ENCODE measurements at regions not wholly inside any gene's neighbourhood (a gene's known extent, or its start where the extent isn't known, plus 50 kb on each side); places are given as distances from the start of the nearest gene placed in this dataset.

GRCh38 chr17:34712481-34713195, 133.3 kb downstream of the TMEM132E start:
- Histone ChIP-seq H3K27ac (ENCODE audit: low read depth, low read length) (no peak overlapping the region), H3K4me1 (ENCODE audit: control insufficient read depth, insufficient read depth, low read length, unreplicated experiment) (no peaks in the 10 kb centered on the region), H3K4me3 (ENCODE audit: low read depth, low read length) (no peak overlapping the region), H2AFZ (ENCODE audit: low read length, unreplicated experiment) (no peak overlapping the region), H3K36me3 (ENCODE audit: insufficient read depth, low read length) (no peaks in the 10 kb centered on the region), H3K79me2 (ENCODE audit: control insufficient read depth, insufficient read depth, low read length, unreplicated experiment) (no peaks in the 10 kb centered on the region), H3K27me3 (ENCODE audit: insufficient read depth, low read length) (peaks cover 16% of the 10 kb centered on the region)

- Histone ChIP-seq H3K27me3 (ENCODE audit: insufficient read depth, low read length) (peaks cover 16% of the 10 kb centered on the region), H3K27ac (ENCODE audit: low read depth, low read length) (no peak overlapping the region), H3K4me3 (ENCODE audit: low read depth, low read length) (no peak overlapping the region), H3K79me2 (ENCODE audit: control insufficient read depth, insufficient read depth, low read length, unreplicated experiment) (no peaks in the 10 kb centered on the region), H2AFZ (ENCODE audit: low read length, unreplicated experiment) (no peak overlapping the region), H3K4me1 (ENCODE audit: control insufficient read depth, insufficient read depth, low read length, unreplicated experiment) (no peaks in the 10 kb centered on the region), H3K36me3 (ENCODE audit: insufficient read depth, low read length) (no peaks in the 10 kb centered on the region)
Measured at GRCh38 chr17:34711646-34712045, 132.3 kb downstream of the TMEM132E start.

- Histone ChIP-seq H3K27ac (ENCODE audit: low read depth, low read length) (no peak overlapping the region), H3K36me3 (ENCODE audit: insufficient read depth, low read length) (no peaks in the 10 kb centered on the region), H3K79me2 (ENCODE audit: control insufficient read depth, insufficient read depth, low read length, unreplicated experiment) (no peaks in the 10 kb centered on the region), H3K4me1 (ENCODE audit: control insufficient read depth, insufficient read depth, low read length, unreplicated experiment) (no peaks in the 10 kb centered on the region), H3K27me3 (ENCODE audit: insufficient read depth, low read length) (peaks cover 16% of the 10 kb centered on the region), H3K4me3 (ENCODE audit: low read depth, low read length) (no peak overlapping the region), H2AFZ (ENCODE audit: low read length, unreplicated experiment) (no peak overlapping the region)
Measured at GRCh38 chr17:34710226-34710625, 130.8 kb downstream of the TMEM132E start.

GRCh38 chr17:34709158-34709754, 129.9 kb downstream of the TMEM132E start:
- H3K4me3 ChIP-seq (ENCODE audit: low read depth, low read length): no peak overlapping the region
- no peaks in the 10 kb centered on the region for H3K79me2 ChIP-seq (ENCODE audit: control insufficient read depth, insufficient read depth, low read length, unreplicated experiment)
- no peaks in the 10 kb centered on the region for H3K36me3 ChIP-seq (ENCODE audit: insufficient read depth, low read length)
- no peak overlapping the region for H3K27ac ChIP-seq (ENCODE audit: low read depth, low read length)
- H3K4me1 ChIP-seq (ENCODE audit: control insufficient read depth, insufficient read depth, low read length, unreplicated experiment): no peaks in the 10 kb centered on the region
- no peak overlapping the region for H2AFZ ChIP-seq (ENCODE audit: low read length, unreplicated experiment)
- peaks cover 16% of the 10 kb centered on the region for H3K27me3 ChIP-seq (ENCODE audit: insufficient read depth, low read length)

- H3K79me2 ChIP-seq (ENCODE audit: control insufficient read depth, insufficient read depth, low read length, unreplicated experiment): no peaks in the 10 kb centered on the region
- H3K4me3 ChIP-seq (ENCODE audit: low read depth, low read length): no peak overlapping the region
- no peaks in the 10 kb centered on the region for H3K36me3 ChIP-seq (ENCODE audit: insufficient read depth, low read length)
- no peaks in the 10 kb centered on the region for H3K4me1 ChIP-seq (ENCODE audit: control insufficient read depth, insufficient read depth, low read length, unreplicated experiment)
- H2AFZ ChIP-seq (ENCODE audit: low read length, unreplicated experiment): no peak overlapping the region
- H3K27me3 ChIP-seq (ENCODE audit: insufficient read depth, low read length): peaks cover 7% of the 10 kb centered on the region
- no peak overlapping the region for H3K27ac ChIP-seq (ENCODE audit: low read depth, low read length)
Measured at GRCh38 chr17:34706029-34706428, 126.6 kb downstream of the TMEM132E start.

GRCh38 chr17:34703533-34703932, 124.2 kb downstream of the TMEM132E start:
- Histone ChIP-seq H3K27ac (ENCODE audit: low read depth, low read length) (no peak overlapping the region), H2AFZ (ENCODE audit: low read length, unreplicated experiment) (no peak overlapping the region), H3K27me3 (ENCODE audit: insufficient read depth, low read length) (0 out of 2 replicates have a peak, but pooled peaks cover under 1% of the 10 kb centered on the region), H3K4me3 (ENCODE audit: low read depth, low read length) (no peak overlapping the region), H3K4me1 (ENCODE audit: control insufficient read depth, insufficient read depth, low read length, unreplicated experiment) (no peaks in the 10 kb centered on the region), H3K79me2 (ENCODE audit: control insufficient read depth, insufficient read depth, low read length, unreplicated experiment) (no peaks in the 10 kb centered on the region), H3K36me3 (ENCODE audit: insufficient read depth, low read length) (no peaks in the 10 kb centered on the region)

- Histone ChIP-seq H3K4me1 (ENCODE audit: control insufficient read depth, insufficient read depth, low read length, unreplicated experiment) (no peaks in the 10 kb centered on the region), H2AFZ (ENCODE audit: low read length, unreplicated experiment) (no peak overlapping the region), H3K4me3 (ENCODE audit: low read depth, low read length) (no peak overlapping the region), H3K36me3 (ENCODE audit: insufficient read depth, low read length) (no peaks in the 10 kb centered on the region), H3K27me3 (ENCODE audit: insufficient read depth, low read length) (no peaks in the 10 kb centered on the region), H3K27ac (ENCODE audit: low read depth, low read length) (no peak overlapping the region), H3K79me2 (ENCODE audit: control insufficient read depth, insufficient read depth, low read length, unreplicated experiment) (no peaks in the 10 kb centered on the region)
Measured at GRCh38 chr17:34699181-34699580, 119.8 kb downstream of the TMEM132E start.

GRCh38 chr17:34692920-34693319, 113.5 kb downstream of the TMEM132E start:
- H3K4me3 ChIP-seq (ENCODE audit: low read depth, low read length): no peak overlapping the region
- H3K27me3 ChIP-seq (ENCODE audit: insufficient read depth, low read length): no peaks in the 10 kb centered on the region
- H3K27ac ChIP-seq (ENCODE audit: low read depth, low read length): no peak overlapping the region
- no peaks in the 10 kb centered on the region for H3K79me2 ChIP-seq (ENCODE audit: control insufficient read depth, insufficient read depth, low read length, unreplicated experiment)
- H3K36me3 ChIP-seq (ENCODE audit: insufficient read depth, low read length): no peaks in the 10 kb centered on the region
- no peaks in the 10 kb centered on the region for H3K4me1 ChIP-seq (ENCODE audit: control insufficient read depth, insufficient read depth, low read length, unreplicated experiment)
- no peak overlapping the region for H2AFZ ChIP-seq (ENCODE audit: low read length, unreplicated experiment)

Measured in ACC112 (cell line).